Left lung (tissue), 4 donors: ENCODE measurements at regions not wholly inside any gene's neighbourhood (a gene's known extent, or its start where the extent isn't known, plus 50 kb on each side); places are given as distances from the start of the nearest gene placed in this dataset.

Experiments
- ATAC-seq: fragments of 200-7000 bp; cut with Tn5 transposase; one replicate; pipeline ENCODE4 v1.9.1; 2020; ENCODE audit warnings: moderate library complexity
- DNase-seq, 4 donors: peaks; one replicate each; pipeline ENCODE4 v3.0.0-alpha.2; 2013 to 2020
- H3K27ac ChIP-seq, 2 donors: fragments of 200-600 bp; sonication (generic) in 1 of 2; one replicate each; pipeline versions ENCODE4 v1.5.0 to v1.8.0; 2020 to 2021
- H3K27me3 ChIP-seq, 2 donors: fragments of 200-600 bp; sonication (generic) in 1 of 2; one replicate each; pipeline versions ENCODE4 v1.5.0 to v1.8.0; 2020 to 2021
- H3K36me3 ChIP-seq, 2 donors: fragments of 200-600 bp; sonication (generic) in 1 of 2; one replicate each; pipeline versions ENCODE4 v1.5.0 to v1.8.0; 2020 to 2021
- H3K4me1 ChIP-seq, 2 donors: fragments of 200-600 bp; one replicate each; pipeline ENCODE4 v1.8.0; 2021
- H3K4me3 ChIP-seq, 2 donors: fragments of 200-600 bp; sonication (generic) in 1 of 2; one replicate each; pipeline versions ENCODE4 v1.5.0 to v1.8.0; 2020 to 2021; ENCODE audit warnings: mild to moderate bottlenecking in 1 of 2
- H3K9me3 ChIP-seq, 2 donors: fragments of 200-600 bp; sonication (generic) in 1 of 2; one replicate each; pipeline versions ENCODE4 v1.5.0 to v1.8.0; 2020 to 2021
- intact Hi-C, 2 donors: fragments of 100-400 bp; cut with DNase I; formaldehyde crosslinking; loops; one replicate each; pipeline versions ENCODE4 v1.11.2 to v1.14.2; 2022
- TF ChIP-seq, protein P1 (sequence below), 2 donors: fragments of 200-600 bp; sonication (generic) in 1 of 2; IDR thresholded peaks; one replicate each; pipeline versions ENCODE4 v1.5.0 to v1.8.0; 2021; ENCODE audit warnings: antibody characterized with exemption in 2 of 2
- donor health status: DM: no; HTN: yes; CAD: no.
- donor health status: DM: no; HTN: no; CAD: no.

DNA sequence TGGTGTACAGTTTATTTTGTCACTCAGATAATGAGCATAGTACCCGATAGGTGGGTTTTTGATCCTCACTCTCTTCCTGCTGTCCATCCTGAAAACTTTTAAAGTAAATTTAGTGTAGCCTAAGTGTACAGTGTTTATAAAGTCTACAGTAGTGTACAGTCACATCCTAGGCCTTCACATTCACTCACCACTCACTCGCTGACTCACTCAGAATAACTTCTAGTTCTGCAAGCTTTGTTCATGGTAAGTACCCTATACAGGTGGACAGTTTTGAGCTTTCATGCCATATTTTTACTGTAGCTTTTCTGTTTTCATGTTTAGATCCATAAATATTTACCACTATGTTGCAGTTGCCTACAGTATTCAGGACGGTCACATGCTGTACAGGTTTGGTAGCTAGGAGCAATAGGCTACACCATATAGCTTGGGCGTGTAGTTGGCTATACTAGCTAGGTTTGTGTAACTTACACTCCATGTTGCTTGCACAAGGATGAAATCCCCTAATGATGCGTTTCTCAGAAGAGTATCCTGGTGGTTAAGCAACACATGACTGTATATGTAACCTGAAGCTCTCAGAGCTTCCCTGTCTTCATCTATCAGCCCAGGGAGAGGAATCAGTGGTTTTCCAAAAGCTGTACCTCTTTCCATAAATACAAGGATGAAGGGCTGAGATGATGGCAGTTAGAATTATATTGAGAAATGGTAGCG is 87.6 kb upstream of the SLC25A26 start:
- intact Hi-C loops = loop anchor here in 1 of 2 donors (5.0 kb wide), 1 partner anchor 346 kb away; no protein-coding TSS in a partner anchor

DNA sequence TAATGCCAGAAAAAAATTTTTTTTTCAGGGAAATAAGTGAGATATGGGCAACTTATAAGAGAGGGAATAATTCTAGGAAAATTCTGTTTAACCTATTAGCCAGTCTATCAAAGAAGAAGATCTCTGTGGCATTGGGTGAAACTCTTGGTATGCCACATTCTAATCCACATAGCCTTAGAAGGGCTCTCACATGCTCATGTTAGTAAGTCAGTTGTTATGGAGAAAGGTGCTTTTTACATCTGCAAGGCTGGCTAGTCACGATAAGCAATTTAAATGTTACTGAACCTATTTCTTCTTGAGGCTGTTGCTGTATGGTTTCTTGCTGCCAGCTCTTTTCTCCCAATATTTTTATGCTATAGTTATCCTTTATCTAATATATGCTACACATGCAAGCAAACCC is 89.9 kb upstream of the MAGI1 start:
- no peaks in the 10 kb centered on the region for H3K36me3 ChIP-seq
- intact Hi-C loops = no loop called here
- H3K9me3 ChIP-seq = no peaks in the 10 kb centered on the region
- H3K4me1 ChIP-seq = no peaks in the 10 kb centered on the region
- DNase-seq (no peak), ATAC-seq (no peak)
- no peaks in the 10 kb centered on the region for H3K27me3 ChIP-seq
- H3K27ac ChIP-seq = no peak overlapping the region
- TF ChIP-seq, protein P1, sequence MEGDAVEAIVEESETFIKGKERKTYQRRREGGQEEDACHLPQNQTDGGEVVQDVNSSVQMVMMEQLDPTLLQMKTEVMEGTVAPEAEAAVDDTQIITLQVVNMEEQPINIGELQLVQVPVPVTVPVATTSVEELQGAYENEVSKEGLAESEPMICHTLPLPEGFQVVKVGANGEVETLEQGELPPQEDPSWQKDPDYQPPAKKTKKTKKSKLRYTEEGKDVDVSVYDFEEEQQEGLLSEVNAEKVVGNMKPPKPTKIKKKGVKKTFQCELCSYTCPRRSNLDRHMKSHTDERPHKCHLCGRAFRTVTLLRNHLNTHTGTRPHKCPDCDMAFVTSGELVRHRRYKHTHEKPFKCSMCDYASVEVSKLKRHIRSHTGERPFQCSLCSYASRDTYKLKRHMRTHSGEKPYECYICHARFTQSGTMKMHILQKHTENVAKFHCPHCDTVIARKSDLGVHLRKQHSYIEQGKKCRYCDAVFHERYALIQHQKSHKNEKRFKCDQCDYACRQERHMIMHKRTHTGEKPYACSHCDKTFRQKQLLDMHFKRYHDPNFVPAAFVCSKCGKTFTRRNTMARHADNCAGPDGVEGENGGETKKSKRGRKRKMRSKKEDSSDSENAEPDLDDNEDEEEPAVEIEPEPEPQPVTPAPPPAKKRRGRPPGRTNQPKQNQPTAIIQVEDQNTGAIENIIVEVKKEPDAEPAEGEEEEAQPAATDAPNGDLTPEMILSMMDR (IDR thresholded peaks at IDR 0.05) = no peak
- no peak overlapping the region for H3K4me3 ChIP-seq

More for the DNA sequence above, 87.6 kb upstream of the SLC25A26 start:
- ATAC-seq (no peak), DNase-seq (no peak)
- TF ChIP-seq, protein P1 (IDR thresholded peaks at IDR 0.05) = no peak
- Histone ChIP-seq H3K27me3 (no peaks in the 10 kb centered on the region), H3K9me3 (no peaks in the 10 kb centered on the region), H3K4me1 (no peaks in the 10 kb centered on the region), H3K36me3 (no peaks in the 10 kb centered on the region), H3K27ac (no peak overlapping the region), H3K4me3 (no peak overlapping the region)

DNA sequence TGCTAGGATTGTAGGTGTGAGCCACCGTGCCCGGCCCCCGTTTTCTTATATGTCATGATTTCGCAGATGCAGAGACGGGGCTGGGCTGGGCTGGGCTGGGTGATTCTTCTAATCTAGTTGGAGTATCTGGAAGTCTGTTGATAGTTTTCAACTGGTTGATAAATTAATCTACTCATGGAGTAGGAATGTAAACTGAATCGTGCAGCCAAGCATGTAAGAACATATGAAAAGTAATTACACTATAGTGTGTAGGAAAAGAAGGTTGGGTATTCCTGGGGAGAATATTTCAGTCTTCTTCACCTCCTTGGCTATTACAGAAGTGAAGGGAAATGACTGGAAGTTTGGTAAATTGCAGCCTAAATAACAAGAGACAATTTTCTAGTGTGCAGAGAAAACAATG is 82.6 kb upstream of the MAGI1 start:
- DNase-seq = no peak
- Histone ChIP-seq H3K27ac (no peak overlapping the region), H3K36me3 (no peaks in the 10 kb centered on the region), H3K4me3 (no peak overlapping the region), H3K27me3 (no peaks in the 10 kb centered on the region), H3K4me1 (no peaks in the 10 kb centered on the region), H3K9me3 (no peaks in the 10 kb centered on the region)
- no peak for ATAC-seq
- intact Hi-C loops = no loop called here
- TF ChIP-seq, protein P1 (IDR thresholded peaks at IDR 0.05) = no peak

DNA sequence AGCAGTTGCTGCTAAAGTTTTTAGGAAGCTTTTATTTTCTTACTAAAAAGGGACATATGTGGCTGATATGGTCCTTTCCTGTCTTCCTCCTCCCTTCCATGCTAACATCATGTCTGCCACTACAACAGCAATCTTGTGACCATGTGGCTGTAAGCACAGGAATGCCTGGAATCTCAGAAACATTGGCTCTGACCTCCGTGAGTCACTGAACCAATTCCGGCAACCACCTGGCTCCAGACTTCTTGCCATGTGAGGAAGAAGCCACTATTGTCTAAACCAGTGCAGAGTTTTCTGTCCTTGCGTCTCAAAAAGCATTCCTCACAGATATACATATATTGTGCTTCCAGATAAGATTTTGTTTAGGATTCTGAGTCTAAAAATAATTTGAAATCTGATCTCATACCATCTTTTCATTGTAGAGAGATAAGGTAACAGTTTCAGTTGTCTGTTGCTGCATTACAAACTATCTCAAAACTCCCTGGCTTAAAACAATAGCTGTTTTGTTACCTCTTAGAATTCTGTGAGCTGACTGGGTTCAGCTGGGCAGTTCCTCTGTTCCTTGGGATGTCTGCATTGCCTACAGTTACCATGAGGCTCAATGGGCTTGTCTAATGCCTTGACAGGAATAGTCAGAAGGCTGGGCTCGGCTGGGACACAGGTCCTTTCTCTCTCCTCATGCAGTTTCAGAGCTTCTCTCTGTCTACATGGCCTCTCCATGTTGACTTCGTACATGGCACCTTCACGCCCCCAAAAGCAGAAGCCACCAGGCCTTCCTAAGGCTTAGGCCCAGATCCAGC is 77.3 kb upstream of the MAGI1 start:
- DNase-seq (peak in 1 of 4 donors; percentile 40), ATAC-seq (peak; percentile 92)
- Histone ChIP-seq H3K36me3 (no peaks in the 10 kb centered on the region), H3K4me1 (no peaks in the 10 kb centered on the region), H3K4me3 (no peak overlapping the region), H3K9me3 (no peaks in the 10 kb centered on the region), H3K27ac (no peak overlapping the region), H3K27me3 (no peaks in the 10 kb centered on the region)
- TF ChIP-seq, protein P1 (IDR thresholded peaks at IDR 0.05) = no peak
- intact Hi-C loops = no loop called here

DNA sequence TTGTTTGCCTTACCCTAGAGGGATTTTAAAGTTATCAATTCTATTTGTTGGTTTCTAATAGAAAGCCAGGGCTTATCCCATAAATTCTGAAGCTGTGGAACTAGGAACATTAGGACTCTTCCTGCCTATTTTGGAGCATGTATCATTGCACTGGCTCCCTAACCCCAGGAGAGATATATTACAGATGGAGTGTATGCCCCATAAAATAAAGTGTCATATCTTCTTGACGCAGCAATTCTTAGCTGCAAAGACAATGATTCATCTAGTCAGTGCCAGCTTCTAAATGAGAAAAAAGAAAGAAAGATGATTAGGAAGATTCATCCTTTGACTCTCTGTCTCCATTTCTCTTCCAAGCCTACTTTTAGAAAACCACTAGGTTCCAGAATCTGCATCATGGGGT is 74.8 kb upstream of the MAGI1 start:
- ATAC-seq (no peak), DNase-seq (no peak)
- TF ChIP-seq, protein P1 (IDR thresholded peaks at IDR 0.05) = no peak
- Histone ChIP-seq H3K27ac (no peak overlapping the region), H3K27me3 (no peaks in the 10 kb centered on the region), H3K4me1 (no peaks in the 10 kb centered on the region), H3K9me3 (no peaks in the 10 kb centered on the region), H3K4me3 (no peak overlapping the region), H3K36me3 (no peaks in the 10 kb centered on the region)
- intact Hi-C loops = no loop called here
